GM23338 (cell line): ENCODE measurements at regions not wholly inside any gene's neighbourhood (a gene's known extent, or its start where the extent isn't known, plus 50 kb on each side); places are given as distances from the start of the nearest gene placed in this dataset.
"Not testable (repeated sequence)": the region's sequence is repeated elsewhere in the genome, so short reads cannot be mapped to it uniquely, and the experiment has no call there.

Experiments
- ATAC-seq: fragments of 200-7000 bp; cut with Tn5 transposase; 3 replicates; pipeline ENCODE4 v1.9.1; 2020
- DNase-seq: peaks from one replicate; pipeline ENCODE4 v3.0.0-alpha.2; 2015; ENCODE audit warnings: low spot score
- H2AFZ ChIP-seq: fragments of 200-600 bp; sonication (generic); 2 replicates; pipeline ENCODE4 v1.8.0; 2016; ENCODE audit warnings: antibody characterized with exemption, mild to moderate bottlenecking, moderate library complexity
- H3F3A ChIP-seq: fragments of 200-600 bp; sonication (generic); replicated peaks from 2 replicates; pipeline ENCODE4 v1.8.0; 2017; ENCODE audit warnings: antibody characterized with exemption, mixed run types, low read depth
- H3K27ac ChIP-seq: fragments of 200-600 bp; sonication (generic); 2 replicates; pipeline ENCODE4 v1.6.1; 2016; ENCODE audit warnings: low read depth
- H3K27me3 ChIP-seq: fragments of 200-600 bp; sonication (generic); 2 replicates; pipeline ENCODE4 v1.8.0; 2016; ENCODE audit warnings: mild to moderate bottlenecking, mixed run types, moderate library complexity; ENCODE audit not compliant: insufficient read depth
- H3K36me3 ChIP-seq: fragments of 200-600 bp; sonication (generic); 2 replicates; pipeline ENCODE4 v1.8.0; 2016; ENCODE audit warnings: mild to moderate bottlenecking; ENCODE audit not compliant: insufficient read depth
- H3K4me1 ChIP-seq: fragments of 200-600 bp; sonication (generic); 2 replicates; pipeline ENCODE4 v1.8.0; 2016; ENCODE audit warnings: mild to moderate bottlenecking, moderate library complexity; ENCODE audit not compliant: insufficient read depth
- H3K4me2 ChIP-seq: fragments of 200-600 bp; sonication (generic); 2 replicates; pipeline ENCODE4 v1.7.1; 2017; ENCODE audit warnings: mixed run types
- H3K4me3 ChIP-seq: fragments of 200-600 bp; sonication (generic); 2 replicates; pipeline ENCODE4 v1.6.1; 2016; ENCODE audit warnings: mixed run types
- H3K79me2 ChIP-seq: fragments of 200-600 bp; sonication (generic); replicated peaks from 2 replicates; pipeline ENCODE4 v1.8.0; 2017; ENCODE audit warnings: mild to moderate bottlenecking; ENCODE audit not compliant: insufficient read depth
- H3K9me2 ChIP-seq: fragments of 200-600 bp; sonication (generic); 2 replicates; pipeline ENCODE4 v1.8.0; 2017; ENCODE audit not compliant: insufficient read depth
- H4K20me1 ChIP-seq: fragments of 200-600 bp; sonication (generic); replicated peaks from 2 replicates; pipeline ENCODE4 v1.8.0; 2017; ENCODE audit warnings: mild to moderate bottlenecking; ENCODE audit not compliant: insufficient read depth
- H3K27ac Mint-ChIP-seq: 2 replicates; pipeline ENCODE4 v1.8.0; 2020; ENCODE audit warnings: inconsistent platforms, mild to moderate bottlenecking, moderate library complexity, mixed read lengths
- H3K27me3 Mint-ChIP-seq: 3 replicates; pipeline ENCODE4 v1.8.0; 2022; ENCODE audit warnings: low read depth, mild to moderate bottlenecking, moderate library complexity, mixed read lengths, inconsistent platforms; ENCODE audit not compliant: insufficient read depth, poor library complexity
- H3K36me3 Mint-ChIP-seq: 3 replicates; pipeline ENCODE4 v1.8.0; 2021; ENCODE audit warnings: low read depth, mild to moderate bottlenecking, inconsistent platforms, moderate library complexity, mixed read lengths
- H3K4me1 Mint-ChIP-seq: 3 replicates; pipeline ENCODE4 v1.8.0; 2020; ENCODE audit warnings: mild to moderate bottlenecking, inconsistent platforms, mixed read lengths
- H3K4me3 Mint-ChIP-seq: 3 replicates; pipeline ENCODE4 v1.8.0; 2021; ENCODE audit warnings: moderate library complexity, mild to moderate bottlenecking, inconsistent platforms, mixed read lengths
- H3K9me3 Mint-ChIP-seq: 3 replicates; pipeline ENCODE4 v1.8.0; 2020; ENCODE audit warnings: moderate library complexity, mild to moderate bottlenecking, inconsistent platforms, mixed read lengths
- CTCF ChIP-seq, 2 experiments: fragments of 200-600 bp in 1 of 2; sonication (generic) in 1 of 2; conservative IDR thresholded peaks; 2 replicates each; pipeline versions ENCODE4 v1.5.1 to v1.6.1; 2016 to 2017; ENCODE audit warnings: antibody characterized with exemption in 2 of 2, low read depth in 2 of 2, mild to moderate bottlenecking in 2 of 2, moderate library complexity in 1 of 2
- EZH2phosphoT487 ChIP-seq: fragments of 200-600 bp; sonication (generic); IDR thresholded peaks from one replicate; pipeline ENCODE4 v1.8.1; 2018; ENCODE audit warnings: antibody characterized with exemption; ENCODE audit not compliant: unreplicated experiment
- JUNB ChIP-seq: IDR thresholded peaks from one replicate; pipeline ENCODE4 v1.6.1; 2016; ENCODE audit warnings: antibody characterized with exemption; ENCODE audit not compliant: unreplicated experiment
- POLR2AphosphoS5 ChIP-seq: IDR thresholded peaks from 2 replicates; pipeline ENCODE4 v1.6.1; 2016; ENCODE audit warnings: antibody characterized with exemption, low read depth
- STAT1 ChIP-seq: IDR thresholded peaks from one replicate; pipeline ENCODE4 v1.6.1; 2016; ENCODE audit warnings: antibody characterized with exemption; ENCODE audit not compliant: unreplicated experiment
- ZNF331 ChIP-seq: fragments of 250-450 bp; sonication (Bioruptor Pico); IDR thresholded peaks from 2 replicates; pipeline ENCODE4 v1.5.0; 2020; ENCODE audit warnings: low read depth, mild to moderate bottlenecking, moderate library complexity
- ZNF462 ChIP-seq: fragments of 250-450 bp; sonication (Bioruptor Pico); IDR thresholded peaks from 2 replicates; pipeline ENCODE4 v1.5.0; 2020; ENCODE audit warnings: mild to moderate bottlenecking, moderate library complexity

GRCh38 chrX:150088766-150089518, 150.7 kb upstream of the EOLA2 start (continued):
- TF ChIP-seq ZNF462 (CRISPR knock-in tag) (no peak), POLR2AphosphoS5 (no peak), CTCF (conservative IDR thresholded peaks at IDR 0.05; ENCODE audit: low read depth in 2 of 2) (no peak), ZNF331 (CRISPR knock-in tag) (no peak), STAT1 (no peak), JUNB (no peak), EZH2phosphoT487 (no peak)

GRCh38 chrX:150091300-150091699, 153.0 kb upstream of the EOLA2 start:
- not testable (repeated sequence) for H3K4me2 ChIP-seq, H3K36me3 Mint-ChIP-seq, H3K27me3 Mint-ChIP-seq, ATAC-seq, H3K4me3 ChIP-seq, DNase-seq, H3K27ac Mint-ChIP-seq, H3F3A ChIP-seq, H2AFZ ChIP-seq, H3K27ac ChIP-seq, H3K79me2 ChIP-seq, H3K9me2 ChIP-seq, H3K36me3 ChIP-seq, H3K4me1 ChIP-seq, H4K20me1 ChIP-seq, H3K4me1 Mint-ChIP-seq, H3K9me3 Mint-ChIP-seq, H3K4me3 Mint-ChIP-seq, H3K27me3 ChIP-seq
